NCI-H345 treated with DMSO at 0.1 percent for 48 hours (cell line): ENCODE measurements at regions not wholly inside any gene's neighbourhood (a gene's known extent, or its start where the extent isn't known, plus 50 kb on each side); places are given as distances from the start of the nearest gene placed in this dataset.
A peak's percentile ranks its signal among the peaks of the same experiment; 100 is the strongest.
"Not testable (repeated sequence)": the region's sequence is repeated elsewhere in the genome, so short reads cannot be mapped to it uniquely, and the experiment has no call there.

ENCODE experiments used
- DNase-seq: peaks from one replicate; lab custom pipeline; 2025; ENCODE audit not compliant: unreplicated experiment; lab: John Stamatoyannopoulos, UW

GRCh38 chr4:86522349-86522748 is 71.8 kb upstream of the PTPN13 start:
- no peak for DNase-seq

GRCh38 chr4:86523333-86523732 is 70.8 kb upstream of the PTPN13 start:
- no peak for DNase-seq

GRCh38 chr4:86527713-86528112 is 66.4 kb upstream of the PTPN13 start:
- DNase-seq, result not testable (repeated sequence)

GRCh38 chr4:86529436-86529835 is 64.7 kb upstream of the PTPN13 start:
- DNase-seq, result peak; percentile 61

GRCh38 chr4:86530183-86530582 is 63.9 kb upstream of the PTPN13 start:
- no peak for DNase-seq

GRCh38 chr4:86531440-86531839 is 62.7 kb upstream of the PTPN13 start:
- DNase-seq, result no peak

- DNase-seq, result no peak
Observed at GRCh38 chr4:86532851-86533250, 61.3 kb upstream of the PTPN13 start.

- DNase-seq, result no peak
Observed at GRCh38 chr4:86536151-86536550, 58.0 kb upstream of the PTPN13 start.

GRCh38 chr4:86542319-86543027 is 51.6 kb upstream of the PTPN13 start:
- DNase-seq, result no peak

- no peak for DNase-seq
Observed at GRCh38 chr4:86543080-86543479, 51.0 kb upstream of the PTPN13 start.

- no peak for DNase-seq
Observed at GRCh38 chr4:86543560-86544309, 50.4 kb upstream of the PTPN13 start.

GRCh38 chr4:86544310-86544966 is 49.7 kb upstream of the PTPN13 start:
- DNase-seq, result no peak
